Heart right ventricle (tissue), 16 donors: ENCODE measurements at regions not wholly inside any gene's neighbourhood (a gene's known extent, or its start where the extent isn't known, plus 50 kb on each side); places are given as distances from the start of the nearest gene placed in this dataset.

Experiments used
- ATAC-seq, 8 donors: fragments of 200-7000 bp; cut with Tn5 transposase; one replicate each; pipeline ENCODE4 v1.9.1; 2020; ENCODE audit warnings: mild to moderate bottlenecking in 8 of 8, moderate library complexity in 8 of 8, moderate number of reproducible peaks in 1 of 8
- DNase-seq, 2 donors: peaks; one replicate each; pipeline ENCODE4 v3.0.0-alpha.2; 2020
- H3K27ac ChIP-seq, 10 donors: fragments of 200-600 bp; sonication (generic) in 2 of 10; one replicate each; pipeline versions ENCODE4 v1.5.0 to v1.8.0; 2020 to 2022; ENCODE audit warnings: mild to moderate bottlenecking in 3 of 10
- H3K27me3 ChIP-seq, 7 donors: fragments of 200-600 bp; one replicate each; pipeline ENCODE4 v1.8.0; 2021 to 2022; ENCODE audit warnings: mild to moderate bottlenecking in 2 of 7
- H3K36me3 ChIP-seq, 9 donors: fragments of 200-600 bp; sonication (generic) in 1 of 9; one replicate each; pipeline versions ENCODE4 v1.5.0 to v1.8.0; 2020 to 2022; ENCODE audit warnings: mild to moderate bottlenecking in 2 of 9
- H3K4me1 ChIP-seq, 9 donors: fragments of 200-600 bp; sonication (generic) in 1 of 9; one replicate each; pipeline versions ENCODE4 v1.5.0 to v1.8.0; 2020 to 2022; ENCODE audit warnings: mild to moderate bottlenecking in 4 of 9
- H3K4me3 ChIP-seq, 10 donors: fragments of 200-600 bp; sonication (generic) in 2 of 10; one replicate each; pipeline versions ENCODE4 v1.5.0 to v1.8.0; 2020 to 2022; ENCODE audit warnings: mild to moderate bottlenecking in 7 of 10, moderate library complexity in 2 of 10
- H3K9me3 ChIP-seq, 11 donors: fragments of 200-600 bp in 10 of 11; sonication (generic) in 2 of 11; one replicate each; pipeline versions ENCODE4 v1.5.0 to v1.8.0; 2013 to 2022; ENCODE audit warnings: mild to moderate bottlenecking in 2 of 11, control low read depth in 1 of 11, moderate library complexity in 1 of 11
- CTCF ChIP-seq, 9 donors: fragments of 200-600 bp; sonication (generic) in 2 of 9; IDR thresholded peaks; one replicate each; pipeline versions ENCODE4 v1.5.0 to v1.8.0; 2021 to 2022; ENCODE audit warnings: antibody characterized with exemption in 9 of 9, mild to moderate bottlenecking in 5 of 9, moderate library complexity in 1 of 9
- WGBS, 2 donors: extraction: QIAGEN DNeasy Blood & Tissue Kit; methylation state at CpG; one replicate each; pipeline ENCODE4 v1.1.7; 2013; ENCODE audit warnings: inconsistent platforms in 1 of 2; 5-methylcytosine and 5-hydroxymethylcytosine counted together
- intact Hi-C, 10 donors: fragments of 100-400 bp; cut with DNase I; formaldehyde crosslinking; loops; one replicate each; pipeline versions ENCODE4 v1.11.1 to v1.14.2; 2022
- donor health status: Arrhythmogenic right ventricular cardiomyopathy.
- donor health status: ischemic (EF 13 %, LVEDD 7.1; RV severe dilation, severe dysfunction).
- donor health status: healthy with polysubstance abuse.
- donor health status: DM: no; HTN: yes; CAD: no.
- donor health status: DM: no; HTN: no; CAD: no.
- donor health status: ischemic (EF 25% LVEDD 6.9; RV normal size, moderate dysfunction).
- donor health status: ischemic (EF 25% LVEDD 5.7; RV mildly dilated, moderate dysfunction).
- donor health status: healthy.
- donor health status: DM: yes; HTN: yes; CAD: no.
- donor health status: Ischemic cardiomyopathy.
- donor health status: ischemic (EF 35%, LVEDD 5.7; RV mildly dilated, moderate dysfunction).
- donor health status: nonischemic (EF 11% LVEDD 7.7; RV severe dilation, severe dysfunction).
- donor health status: DM: yes; HTN: yes; CAD: no.
- donor health status: PGD.
- donor health status: ischemic (EF 29% LVEDD 5.4; RV normal size, mild dysfunction).
- donor health status: nonischemic (EF 23%, LVEDD 6.1; RV moderate dilation, normal function).

- H3K9me3 ChIP-seq: peaks cover 0 to 3% (median 0%) of the 10 kb centered on the region in 11 donors
- DNase-seq (no peak), ATAC-seq (no peak)
- 60 to 62% methylated on average over 8 of the region's 8 CpGs for WGBS, 2 donors
- TF ChIP-seq CTCF (IDR thresholded peaks at IDR 0.05): no peak
- intact Hi-C loops: loop anchor here in 1 of 10 donors (10.0 kb wide), 1 partner anchor 62 kb away; no protein-coding TSS in a partner anchor
- H3K36me3 ChIP-seq: no peaks in the 10 kb centered on the region
- no peak overlapping the region for H3K4me3 ChIP-seq
- H3K4me1 ChIP-seq: no peaks in the 10 kb centered on the region
- H3K27me3 ChIP-seq: peaks cover 0 to 20% (median 3%) of the 10 kb centered on the region in 7 donors
- H3K27ac ChIP-seq: no peak overlapping the region
These were observed 157.2 kb downstream of the TMEM132E start for GRCh38 chr17:34736611-34737010.

GRCh38 chr17:34733333-34733732 lies 154.0 kb downstream of the TMEM132E start:
- ATAC-seq (no peak), DNase-seq (no peak)
- peaks cover 0 to 26% (median 0%) of the 10 kb centered on the region in 7 donors for H3K27me3 ChIP-seq
- H3K4me1 ChIP-seq: no peaks in the 10 kb centered on the region
- 38 to 40% methylated on average over 5 of the region's 5 CpGs for WGBS, 2 donors
- H3K27ac ChIP-seq: no peak overlapping the region
- no peaks in the 10 kb centered on the region for H3K36me3 ChIP-seq
- intact Hi-C loops: loop anchor here in 1 of 10 donors (10.0 kb wide), 1 partner anchor 59 kb away; no protein-coding TSS in a partner anchor
- H3K4me3 ChIP-seq: no peak overlapping the region
- H3K9me3 ChIP-seq: peaks cover 0 to 6% (median 0%) of the 10 kb centered on the region in 11 donors
- TF ChIP-seq CTCF (IDR thresholded peaks at IDR 0.05): no peak

- Histone ChIP-seq H3K27ac (no peak overlapping the region), H3K4me3 (no peak overlapping the region), H3K9me3 (peaks cover 0 to 6% (median 0%) of the 10 kb centered on the region in 11 donors), H3K36me3 (no peaks in the 10 kb centered on the region), H3K4me1 (no peaks in the 10 kb centered on the region), H3K27me3 (peaks cover 0 to 26% (median 0%) of the 10 kb centered on the region in 7 donors)
- no peak for ATAC-seq
- intact Hi-C loops: loop anchor here in 1 of 10 donors (10.0 kb wide), 1 partner anchor 56 kb away; no protein-coding TSS in a partner anchor
- DNase-seq: no peak
- 67% methylated on average over 3 of the region's 3 CpGs for WGBS, 2 donors
- no peak for TF ChIP-seq CTCF (IDR thresholded peaks at IDR 0.05)
These were observed 151.4 kb downstream of the TMEM132E start for GRCh38 chr17:34730816-34731215.

GRCh38 chr17:34728771-34729310 lies 149.5 kb downstream of the TMEM132E start:
- H3K27ac ChIP-seq: no peak overlapping the region
- intact Hi-C loops: loop anchor here in 2 of 10 donors (10.0 kb wide), 2 partner anchors 56 to 824 kb away; no protein-coding TSS in a partner anchor
- WGBS, 2 donors: 52 to 54% methylated on average over 10 of the region's 10 CpGs
- H3K36me3 ChIP-seq: no peaks in the 10 kb centered on the region
- DNase-seq: no peak
- H3K4me3 ChIP-seq: no peak overlapping the region
- TF ChIP-seq CTCF (IDR thresholded peaks at IDR 0.05): no peak
- peaks cover 0 to 6% (median 0%) of the 10 kb centered on the region in 11 donors for H3K9me3 ChIP-seq
- no peaks in the 10 kb centered on the region for H3K4me1 ChIP-seq
- peaks cover 0 to 35% (median 7%) of the 10 kb centered on the region in 7 donors for H3K27me3 ChIP-seq
- ATAC-seq: no peak
